HS-5 (cell line): ENCODE measurements at regions not wholly inside any gene's neighbourhood (a gene's known extent, or its start where the extent isn't known, plus 50 kb on each side); places are given as distances from the start of the nearest gene placed in this dataset.
A peak's percentile ranks its signal among the peaks of the same experiment; 100 is the strongest.

Experiments
- DNase-seq: peaks from one replicate; pipeline ENCODE4 v3.0.0-alpha.2; 2012; ENCODE audit warnings: low read depth

DNA sequence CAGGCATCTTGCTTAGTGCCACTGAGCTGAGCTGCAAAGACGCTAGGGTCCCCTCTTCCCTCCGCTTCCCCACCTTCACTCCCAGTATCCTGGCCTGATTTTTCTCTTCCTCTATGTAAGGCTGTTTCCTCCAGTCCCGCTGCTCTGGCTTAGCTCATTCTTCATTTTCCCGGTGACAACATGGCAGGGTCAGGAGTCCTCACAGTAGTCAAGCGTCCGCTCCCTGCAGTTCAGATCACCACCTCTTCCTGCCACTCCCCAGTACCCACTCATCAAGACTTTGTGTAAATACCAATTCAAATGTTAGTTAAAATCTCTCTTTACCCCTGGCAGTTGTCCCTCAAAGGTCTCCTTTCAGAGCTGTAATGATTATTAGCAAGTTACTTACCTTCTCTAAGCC is 650.4 kb upstream of the CELF2 start:
- no peak for DNase-seq

DNA sequence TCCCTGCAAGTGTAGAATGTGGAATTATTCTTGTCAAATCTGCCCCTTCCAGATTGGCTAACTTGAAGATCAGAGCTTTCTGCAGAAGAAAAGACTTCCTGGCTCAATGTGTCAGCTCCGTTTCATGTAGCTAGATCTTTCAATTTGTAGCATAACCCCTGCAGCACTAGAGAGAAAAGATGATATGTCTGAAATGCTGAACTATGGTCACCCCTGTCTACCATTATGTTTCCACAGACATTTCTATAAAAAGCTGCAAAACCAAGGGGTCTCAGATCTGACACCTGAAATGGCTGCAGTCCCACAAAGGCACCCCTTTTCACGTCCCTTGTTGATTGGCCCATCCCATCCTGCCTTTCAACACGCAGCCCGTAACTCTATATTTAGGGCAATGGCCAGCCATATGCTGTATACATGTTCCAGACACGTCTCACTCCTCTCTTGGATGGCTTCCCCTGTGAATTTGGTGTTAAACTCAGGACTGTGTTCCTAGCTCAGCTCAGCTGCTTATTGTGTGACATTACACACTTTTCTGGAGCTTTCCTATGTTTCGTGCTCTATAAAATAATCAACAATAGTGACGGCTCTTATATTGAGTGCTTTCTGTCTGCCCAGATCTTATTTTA is 648.6 kb upstream of the CELF2 start:
- DNase-seq = no peak

DNA sequence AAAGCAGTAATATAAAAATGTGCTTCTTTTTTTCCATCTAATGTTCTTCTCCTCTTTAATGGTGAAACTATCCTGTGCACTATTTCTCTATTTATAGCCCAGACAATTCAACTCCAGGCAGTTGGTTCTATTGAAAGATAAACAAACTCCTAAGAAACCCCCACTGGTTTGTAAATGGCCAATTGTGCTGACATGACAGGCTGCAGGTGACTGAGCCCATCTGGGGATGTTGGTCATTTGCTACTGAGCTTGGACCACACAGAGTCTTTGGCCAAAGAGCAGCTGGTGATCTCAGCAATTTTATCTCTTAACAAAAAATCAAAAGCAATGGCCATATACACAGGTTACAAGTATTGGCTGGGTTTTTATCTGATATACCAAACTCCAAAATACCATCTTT is 631.8 kb upstream of the CELF2 start:
- DNase-seq = no peak

DNA sequence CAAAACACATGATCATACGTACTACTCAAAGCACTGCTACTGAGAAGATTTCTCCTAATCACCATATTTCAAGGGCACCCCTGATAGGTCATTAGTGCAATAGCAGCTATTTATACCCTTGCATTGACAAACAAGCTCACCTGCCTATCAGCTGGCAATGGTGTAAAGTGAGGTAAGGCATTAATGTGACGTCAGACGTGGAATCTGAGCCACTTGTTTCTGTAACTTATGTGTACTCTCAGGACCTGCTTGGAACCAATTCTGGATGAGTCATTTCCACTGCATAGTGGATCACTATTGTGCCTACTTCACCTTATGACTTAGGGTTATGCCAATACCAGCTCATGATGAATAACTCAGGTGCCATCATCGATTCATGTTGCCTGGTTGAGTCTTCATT is 628.5 kb upstream of the CELF2 start:
- no peak for DNase-seq

DNA sequence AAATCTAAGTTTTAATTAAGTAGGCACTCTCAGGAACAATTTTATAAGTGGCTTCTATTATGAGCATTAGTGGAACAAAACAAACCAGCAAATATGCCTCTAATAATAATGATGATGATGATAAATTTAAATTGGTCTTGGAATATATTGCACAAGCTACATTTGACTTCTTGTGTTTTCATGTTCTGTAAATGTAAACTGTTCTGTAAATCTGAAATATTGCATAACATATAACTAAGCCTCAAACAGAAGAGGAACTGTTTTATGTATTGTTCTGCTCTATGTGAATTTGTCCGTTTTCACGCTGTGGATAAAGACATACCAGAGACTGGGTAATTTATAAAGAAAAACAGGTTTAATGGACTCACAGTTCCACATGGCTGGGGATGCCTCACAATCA is 625.2 kb upstream of the CELF2 start:
- no peak for DNase-seq

DNA sequence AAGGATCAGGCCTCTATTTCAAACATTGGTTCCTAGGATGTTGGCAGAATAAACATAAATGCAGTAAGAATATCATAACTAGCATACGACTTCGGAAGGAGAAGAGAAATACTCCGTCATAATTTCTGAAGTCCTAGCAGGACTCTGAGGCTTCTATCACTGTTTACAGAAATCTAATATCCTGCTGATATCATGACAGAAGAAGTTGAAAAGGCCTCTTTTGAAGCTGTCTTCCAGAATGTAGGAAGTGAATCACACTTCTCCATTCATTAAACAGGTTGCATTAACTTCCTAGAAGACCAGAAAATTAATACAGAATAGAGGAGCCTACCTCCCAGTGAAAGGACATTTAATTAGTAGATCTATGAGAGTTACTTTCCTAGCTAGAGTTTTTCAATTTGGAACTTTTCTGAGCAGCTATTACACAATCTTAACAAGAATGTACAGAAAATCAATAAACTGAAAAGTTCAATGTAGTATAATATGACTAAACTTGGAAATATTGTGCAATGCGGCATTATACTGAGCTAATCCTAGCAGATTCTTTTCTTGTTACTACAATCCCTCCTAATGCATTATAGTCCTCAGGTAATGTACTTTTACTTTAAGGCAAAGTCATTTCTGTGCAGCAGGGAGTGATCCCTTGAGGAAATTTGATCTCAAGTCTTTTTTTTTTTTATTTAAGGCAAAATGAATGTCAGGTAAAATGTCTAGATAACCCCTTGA is 622.6 kb upstream of the CELF2 start:
- peak; percentile 37 for DNase-seq

DNA sequence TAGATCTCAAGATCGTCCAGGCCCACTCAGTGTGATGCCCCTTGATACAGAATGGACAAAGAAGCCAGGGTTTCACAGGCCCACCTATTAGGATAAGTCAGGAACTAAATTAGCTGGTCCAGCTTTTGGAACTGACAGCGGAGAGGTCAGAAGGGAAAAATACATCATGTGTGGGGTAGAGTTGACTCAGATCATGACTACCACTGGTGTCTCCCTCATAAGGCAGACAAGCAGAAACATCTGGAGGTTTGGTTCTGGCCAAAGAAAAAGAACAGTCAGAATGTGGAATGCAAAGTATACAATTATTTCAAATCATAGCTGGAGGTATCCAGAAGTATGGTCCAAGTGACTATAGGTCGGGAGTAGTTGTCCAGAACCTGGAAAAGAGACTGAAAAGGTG is 621.1 kb upstream of the CELF2 start:
- DNase-seq = no peak

DNA sequence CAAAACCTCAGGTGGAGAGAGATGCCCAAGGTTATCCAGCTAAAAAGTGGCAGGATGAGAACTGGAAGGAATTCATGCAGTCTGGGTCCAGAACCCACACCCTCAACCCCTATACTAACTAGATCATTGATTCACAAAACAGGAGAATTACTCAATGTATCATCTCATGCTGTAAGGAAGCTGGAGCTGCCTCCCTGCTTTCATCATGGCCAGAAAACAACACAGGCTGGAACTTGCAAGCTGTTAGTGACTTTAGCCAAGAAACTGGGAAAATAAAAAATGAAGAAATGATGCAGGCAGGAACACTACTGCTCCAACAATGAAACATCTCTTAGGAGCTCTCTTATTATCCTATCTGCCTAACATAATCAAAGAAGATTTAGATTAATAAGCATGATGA is 619.8 kb upstream of the CELF2 start:
- no peak for DNase-seq

DNA sequence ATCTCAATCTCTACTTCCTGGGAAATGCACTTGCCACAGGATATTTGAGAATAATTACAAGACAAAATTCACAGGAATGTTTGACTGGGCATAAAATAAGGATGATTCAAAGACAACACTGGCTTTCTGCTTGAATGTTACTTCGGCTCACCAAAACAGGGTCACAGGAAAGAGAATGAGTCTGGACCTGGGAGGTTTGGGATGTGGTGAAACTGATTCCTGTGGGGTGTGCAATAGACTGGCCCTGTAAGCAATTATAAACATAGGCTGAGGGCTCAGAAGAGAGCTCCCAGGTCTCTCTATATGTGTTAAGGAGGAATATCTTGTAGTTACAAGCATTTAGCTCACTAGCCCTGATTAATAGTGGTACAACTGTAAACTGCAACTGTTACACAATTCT is 613.9 kb upstream of the CELF2 start:
- no peak for DNase-seq

DNA sequence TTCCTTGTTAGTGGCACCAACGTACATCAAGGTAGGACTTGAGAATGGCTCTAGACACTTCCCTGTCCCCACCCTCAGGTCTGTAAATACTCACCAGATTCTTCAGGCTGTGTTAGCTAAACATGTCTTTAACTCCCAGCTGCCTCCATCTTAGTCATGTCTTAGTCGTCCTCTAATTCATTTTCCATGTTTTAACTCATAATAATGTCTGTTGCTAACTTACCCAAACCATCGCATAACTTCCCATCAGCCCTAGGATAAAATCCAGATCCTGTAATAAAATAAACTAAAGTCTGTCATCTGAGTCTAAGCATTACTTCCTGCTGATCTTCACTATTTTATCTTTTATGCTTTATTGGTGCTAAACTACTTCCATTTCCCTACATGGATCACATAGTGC is 600.0 kb upstream of the CELF2 start:
- DNase-seq = no peak

DNA sequence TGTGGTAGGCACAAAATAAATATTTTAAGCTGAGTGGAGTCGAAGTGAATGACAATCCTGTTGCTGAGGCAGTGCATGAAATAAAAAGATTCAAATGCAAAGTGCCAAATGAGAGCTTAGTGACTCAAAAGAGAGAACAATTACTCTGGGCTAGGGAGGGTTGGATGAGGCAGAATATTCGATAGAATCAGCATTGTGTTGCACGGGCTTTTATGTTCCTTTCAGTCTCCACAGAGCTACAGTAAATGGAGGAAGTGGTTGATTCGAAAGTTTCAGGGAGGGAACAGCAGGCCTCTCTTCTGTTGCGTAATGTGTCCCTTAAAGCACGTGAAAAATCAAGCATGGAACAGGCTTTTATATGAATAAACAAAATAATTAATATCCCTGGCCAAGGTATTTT is 599.3 kb upstream of the CELF2 start:
- no peak for DNase-seq

DNA sequence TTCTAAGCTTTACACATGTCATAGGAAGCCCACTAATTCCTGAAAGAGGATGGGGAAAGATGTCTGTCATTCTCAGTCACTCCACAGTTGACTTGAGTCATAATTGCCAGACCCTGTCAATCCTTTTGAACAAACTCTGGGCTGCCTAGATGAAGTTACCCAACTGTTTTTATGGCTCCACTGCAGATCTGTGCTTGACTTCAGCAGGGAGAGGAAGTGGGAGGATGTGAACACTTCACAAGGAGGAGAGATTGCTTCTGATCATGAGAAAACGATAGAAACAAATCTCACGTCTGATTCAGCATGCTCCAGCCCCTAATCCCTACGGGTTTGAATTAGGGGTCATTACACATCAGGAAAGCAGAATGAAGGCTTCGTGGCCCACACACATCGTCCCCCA is 596.6 kb upstream of the CELF2 start:
- DNase-seq = no peak

DNA sequence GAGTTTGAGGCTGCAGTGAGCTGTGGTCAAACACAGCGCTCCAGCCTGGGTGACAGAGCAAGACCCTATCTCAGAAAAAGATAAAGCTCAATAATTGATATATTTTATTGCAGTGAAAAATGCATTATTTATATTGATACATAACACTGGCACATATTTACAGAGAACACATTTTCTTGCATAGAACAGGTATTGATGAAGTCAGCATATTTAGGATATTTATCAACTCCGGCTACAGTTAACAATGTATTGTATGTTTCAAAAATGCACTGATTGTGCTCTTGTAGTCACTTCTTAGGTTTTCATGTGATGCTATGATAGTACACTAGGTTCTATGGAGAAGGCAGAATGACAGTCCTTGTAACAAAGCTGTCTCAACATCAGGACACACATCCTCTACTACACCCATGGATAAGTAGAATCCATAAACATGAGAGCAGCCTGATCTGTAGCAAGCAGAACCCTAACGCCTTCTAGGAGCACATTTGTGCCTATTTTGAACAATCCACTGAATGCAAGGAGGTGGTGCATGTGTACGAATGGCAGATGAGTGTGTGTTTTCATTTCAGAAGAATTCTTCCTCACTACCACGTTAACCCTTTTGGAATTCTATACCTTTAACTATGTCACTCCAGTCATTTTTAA is 586.1 kb upstream of the CELF2 start:
- DNase-seq = no peak

DNA sequence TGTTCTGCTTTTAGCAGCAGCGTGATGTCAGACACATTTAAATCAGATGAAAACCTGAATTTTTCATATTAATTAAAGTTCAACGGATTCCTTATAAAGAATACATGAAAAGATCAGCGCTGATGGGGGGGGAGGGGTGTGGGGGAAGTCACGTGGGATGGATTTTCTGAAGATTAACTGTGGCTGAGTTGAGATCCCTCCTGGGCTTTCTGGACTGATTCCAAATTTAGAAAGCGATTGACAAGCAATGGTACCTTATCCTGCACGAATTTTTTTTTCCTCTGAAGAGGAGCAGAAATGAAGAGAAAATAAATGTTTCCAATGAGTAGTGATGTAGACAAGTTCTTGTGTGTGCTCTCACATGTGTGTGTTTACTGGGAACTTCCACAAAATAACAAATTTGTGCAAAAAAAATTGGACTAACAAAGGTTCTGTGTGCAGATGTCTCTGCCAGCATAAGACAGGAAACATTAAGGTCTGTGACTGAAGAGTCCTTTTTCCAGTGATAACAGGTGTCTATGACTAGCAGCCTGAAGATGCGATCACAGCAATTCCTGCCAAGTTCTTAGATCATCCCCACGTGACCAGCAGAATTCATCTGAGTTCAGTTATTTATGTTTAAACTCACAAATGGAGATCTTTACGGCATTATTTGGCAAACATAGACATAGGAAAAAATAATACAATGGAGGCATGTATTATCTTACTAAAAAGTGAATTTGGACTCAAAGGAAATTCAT is 585.2 kb upstream of the CELF2 start:
- DNase-seq = no peak

DNA sequence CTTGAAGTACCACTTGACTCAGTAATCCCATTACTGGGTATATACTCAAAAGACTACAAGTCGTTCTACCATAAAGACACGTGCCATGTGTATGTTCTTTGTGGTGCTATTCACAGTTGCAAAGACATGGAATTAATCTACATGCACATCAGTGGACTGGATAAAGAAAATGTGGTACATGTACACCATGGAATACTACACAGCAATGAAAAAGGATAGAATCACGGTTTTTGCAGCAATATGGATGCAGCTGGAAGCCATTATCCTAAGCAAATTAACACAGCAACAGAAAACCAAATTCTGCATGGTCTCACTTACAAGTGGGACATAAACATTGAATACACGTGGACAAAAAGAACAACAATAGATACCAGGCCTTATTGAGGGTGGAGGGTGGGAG is 583.4 kb upstream of the CELF2 start:
- no peak for DNase-seq

DNA sequence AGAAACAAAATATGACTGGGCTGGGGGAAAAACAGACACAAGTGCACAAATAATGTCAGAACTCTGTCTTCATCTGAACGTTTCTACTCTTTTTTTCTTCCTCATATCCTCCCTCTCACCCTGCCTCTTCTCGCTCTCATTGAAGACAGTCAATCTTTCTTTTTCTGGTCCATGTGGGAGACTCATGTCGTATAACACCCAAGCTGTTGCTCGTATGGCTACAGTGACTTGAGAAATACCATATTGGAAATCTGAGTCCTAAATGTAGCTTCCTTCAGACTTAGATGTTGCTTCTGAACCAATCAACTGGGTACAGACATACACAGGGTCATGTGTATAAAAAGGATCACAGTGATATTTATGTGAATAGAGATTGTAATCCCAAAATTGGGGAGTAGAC is 579.8 kb upstream of the CELF2 start:
- no peak for DNase-seq

DNA sequence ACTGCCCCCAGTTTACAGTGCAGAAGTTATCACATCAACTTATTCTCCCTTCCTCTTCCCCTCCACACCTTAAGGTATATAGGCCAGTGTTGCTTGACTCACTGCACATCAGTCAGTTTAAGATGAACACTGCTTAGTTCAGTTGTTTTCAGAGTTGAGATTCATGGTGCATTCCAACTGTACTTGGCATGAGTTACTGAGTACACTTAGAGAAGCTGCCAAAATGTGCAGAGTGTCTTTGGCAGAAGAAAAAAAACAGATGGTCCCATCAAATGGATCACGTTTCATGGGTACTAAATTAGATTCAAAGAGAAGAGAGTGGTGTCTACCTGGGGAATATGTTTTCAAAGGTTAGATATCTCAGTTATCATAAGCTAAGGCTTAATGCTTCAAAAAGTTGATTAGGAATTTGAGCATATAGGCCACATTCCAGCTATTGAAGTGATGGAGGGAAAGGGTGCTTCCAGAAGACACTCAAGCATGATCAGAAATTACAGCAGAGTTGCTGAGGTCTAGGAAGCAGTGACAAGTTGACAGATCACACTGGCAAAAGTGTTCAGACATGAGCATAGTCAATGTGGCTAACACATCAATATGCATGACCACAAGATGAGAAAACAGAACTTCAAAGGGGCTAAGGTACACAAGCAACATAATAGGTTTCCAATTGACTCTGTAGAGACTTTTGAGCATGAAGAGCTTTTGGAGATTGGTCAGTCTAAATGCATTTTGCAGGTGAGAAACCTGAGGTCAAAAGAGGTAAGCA is 579.2 kb upstream of the CELF2 start:
- DNase-seq = no peak

DNA sequence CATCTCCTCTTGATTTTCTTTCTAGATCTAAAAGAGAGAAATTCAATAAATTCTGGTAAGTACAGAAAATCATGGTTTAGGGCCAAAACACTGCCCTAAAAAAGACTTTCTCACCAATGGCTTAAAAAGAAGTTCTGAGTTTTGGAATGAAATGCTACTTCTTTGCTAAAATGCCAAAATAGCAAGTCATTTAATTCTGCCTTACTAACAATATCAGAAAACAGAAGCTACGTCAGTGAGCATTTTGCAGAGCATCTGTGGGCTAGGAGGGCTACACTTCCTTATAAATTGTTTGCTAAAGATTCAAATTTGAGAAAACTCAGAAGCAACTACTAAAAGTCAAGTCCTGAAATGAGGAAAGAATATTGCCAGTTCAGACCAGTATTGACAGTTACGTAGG is 560.8 kb upstream of the CELF2 start:
- no peak for DNase-seq

DNA sequence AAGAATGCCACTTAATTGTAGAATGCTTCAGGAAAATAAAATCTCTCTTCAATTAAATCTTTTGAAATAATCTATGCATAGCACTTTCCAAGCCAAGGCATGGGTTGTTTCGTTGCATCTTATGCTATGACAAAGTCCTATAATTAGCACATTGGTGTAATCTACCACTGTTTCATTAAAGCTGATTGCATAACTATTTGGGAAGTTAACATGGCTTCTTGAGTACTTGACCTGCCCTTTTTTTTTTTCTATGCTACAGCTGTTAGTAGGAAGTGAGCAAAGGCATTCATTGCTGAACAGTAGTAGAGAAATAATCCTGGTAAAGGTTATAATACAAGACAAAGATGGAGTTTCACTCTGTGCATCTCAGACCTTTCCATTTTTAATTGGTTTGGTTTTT is 557.2 kb upstream of the CELF2 start:
- no peak for DNase-seq

DNA sequence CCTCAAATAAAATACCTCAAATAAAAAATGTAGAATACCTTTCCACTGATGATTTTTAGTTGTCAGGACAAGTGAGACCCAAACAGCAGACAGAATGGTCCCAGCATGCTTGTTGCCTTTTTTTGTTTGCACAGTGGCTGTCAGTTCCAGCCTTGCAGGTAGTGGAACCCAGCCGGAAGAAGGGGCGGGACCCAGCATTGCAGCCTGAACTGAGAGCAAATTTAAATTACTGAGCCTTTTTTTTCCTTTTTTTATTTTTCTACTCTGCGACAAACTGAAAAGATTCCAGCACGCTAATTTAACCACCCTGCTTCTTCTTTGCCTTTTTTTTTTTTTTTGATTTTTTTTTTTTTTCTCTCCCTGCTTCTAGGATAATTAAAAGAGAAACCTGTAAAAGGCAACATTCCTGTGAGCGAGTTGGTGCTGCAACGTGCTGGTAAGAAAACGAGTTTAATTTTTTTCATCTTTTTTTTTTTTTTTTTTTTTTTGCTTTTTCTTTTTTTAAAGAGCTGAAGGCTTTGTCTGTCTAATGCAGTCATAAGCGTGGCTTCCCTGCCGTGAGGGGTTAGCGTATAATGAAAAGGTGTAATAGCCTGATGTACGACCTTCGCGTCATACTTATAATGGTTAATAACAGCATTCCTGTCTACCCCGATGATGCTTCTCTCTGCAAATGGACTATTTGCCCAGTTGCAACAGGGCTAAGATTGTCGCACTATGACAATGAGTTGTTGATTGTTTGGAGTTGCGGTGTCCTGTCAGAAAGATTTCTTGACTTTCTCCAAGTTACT is 555.3 kb upstream of the CELF2 start:
- no peak for DNase-seq

DNA sequence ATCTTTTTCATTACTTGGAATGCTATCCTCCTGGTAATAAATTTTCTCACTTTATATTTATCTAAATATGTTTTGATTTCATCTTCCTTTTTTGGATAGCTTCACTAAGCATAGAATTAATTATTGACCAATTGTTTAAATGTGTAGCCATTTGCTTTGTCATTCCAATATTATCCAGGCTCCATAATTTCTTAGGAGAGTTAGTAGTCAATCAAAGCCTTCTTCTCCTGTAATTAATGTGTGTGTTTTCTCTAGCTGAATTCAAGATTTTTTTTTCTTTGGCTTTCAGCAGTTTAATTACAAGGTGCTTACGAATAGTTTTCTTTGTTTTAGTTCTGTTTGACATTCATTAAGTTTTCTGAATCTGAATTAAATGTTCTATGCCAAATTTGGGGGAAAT is 545.9 kb upstream of the CELF2 start:
- DNase-seq = no peak
